Activated CD8-positive, alpha-beta memory T cell treated with anti-CD3 and anti-CD28 coated beads, Interleukin-2, amount 50 U/mL, for 48 hours (primary cell): ENCODE measurements at regions not wholly inside any gene's neighbourhood (a gene's known extent, or its start where the extent isn't known, plus 50 kb on each side); places are given as distances from the start of the nearest gene placed in this dataset.
"Not testable (repeated sequence)": the region's sequence is repeated elsewhere in the genome, so short reads cannot be mapped to it uniquely, and the experiment has no call there.

Source experiments
- DNase-seq: peaks from one replicate; pipeline ENCODE4 v3.0.0-alpha.2; 2020

DNA sequence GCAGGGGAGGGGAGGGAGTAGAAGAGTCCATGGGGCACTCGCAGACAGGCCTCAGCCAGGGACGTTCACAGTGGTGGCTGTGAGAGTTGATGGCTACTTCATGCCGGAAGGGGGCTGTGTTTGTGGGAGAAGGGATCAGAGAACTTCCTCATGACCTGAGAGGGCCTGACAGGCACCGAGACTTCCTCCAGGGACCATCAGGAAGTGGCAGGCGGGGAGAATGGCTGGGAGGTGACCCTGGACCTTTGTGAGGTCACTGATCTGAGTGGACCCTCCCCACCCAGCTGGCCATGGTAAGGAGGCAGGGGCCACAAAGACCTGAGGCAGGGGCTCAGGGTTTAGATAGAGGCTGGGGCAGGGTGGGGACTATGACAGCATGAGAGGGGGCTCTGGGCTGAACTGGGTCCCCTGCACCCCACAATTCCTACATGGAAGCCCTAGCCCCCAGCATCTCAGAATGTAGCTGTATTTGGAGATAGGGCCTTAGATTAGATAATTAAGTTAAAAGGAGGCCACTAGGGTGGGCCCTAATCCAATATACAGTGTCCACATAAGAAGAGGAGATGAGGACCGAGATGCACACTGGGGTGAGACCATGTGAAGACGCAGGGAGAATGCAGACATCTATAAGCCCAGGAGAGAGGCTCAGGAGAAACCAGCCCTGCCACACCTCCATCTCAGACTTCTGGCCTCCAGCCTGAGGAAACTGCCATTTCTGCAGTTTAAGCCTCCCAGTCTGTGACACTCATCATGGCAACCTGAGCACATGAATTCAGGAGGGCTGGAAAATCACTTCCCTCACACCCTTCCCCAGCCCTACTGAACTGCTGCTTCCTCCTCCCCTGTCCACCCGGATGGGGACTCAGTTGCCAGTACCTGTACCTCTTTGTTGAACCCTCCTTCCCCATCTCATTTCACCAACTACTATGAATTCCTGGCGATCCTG, 273.9 kb upstream of the ZNF32 start:
- no peak for DNase-seq

DNA sequence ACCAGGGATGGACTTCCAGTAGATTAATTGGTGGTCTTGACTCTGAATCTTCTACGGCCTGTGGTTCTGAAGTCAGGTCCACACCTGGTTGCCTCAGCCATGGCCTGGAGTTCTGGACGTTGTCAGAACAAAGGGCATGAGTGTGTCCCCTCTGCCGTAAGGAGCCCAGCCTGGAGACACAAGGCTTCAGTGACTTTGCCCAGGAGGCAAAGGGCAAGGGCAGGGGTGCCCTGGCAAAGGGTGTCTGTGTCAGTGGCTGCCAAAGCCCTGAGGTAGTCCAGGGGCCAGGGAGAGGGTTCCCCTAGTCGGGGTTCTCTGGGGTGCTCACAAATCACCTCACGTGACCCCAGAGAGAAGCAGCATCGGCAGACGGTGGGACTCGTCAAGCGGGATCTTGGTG, 273.2 kb upstream of the ZNF32 start:
- no peak for DNase-seq

GRCh38 chr10:43921478-43921877, 272.8 kb upstream of the ZNF32 start:
- no peak for DNase-seq

- DNase-seq: not testable (repeated sequence)
Observed at GRCh38 chr10:43920236-43920758, 271.6 kb upstream of the ZNF32 start.

GRCh38 chr10:43913676-43914235, 265.1 kb upstream of the ZNF32 start:
- no peak for DNase-seq

GRCh38 chr10:43912469-43912868, 263.8 kb upstream of the ZNF32 start:
- no peak for DNase-seq

- no peak for DNase-seq
Observed at GRCh38 chr10:43906490-43906889, 257.8 kb upstream of the ZNF32 start.

DNA sequence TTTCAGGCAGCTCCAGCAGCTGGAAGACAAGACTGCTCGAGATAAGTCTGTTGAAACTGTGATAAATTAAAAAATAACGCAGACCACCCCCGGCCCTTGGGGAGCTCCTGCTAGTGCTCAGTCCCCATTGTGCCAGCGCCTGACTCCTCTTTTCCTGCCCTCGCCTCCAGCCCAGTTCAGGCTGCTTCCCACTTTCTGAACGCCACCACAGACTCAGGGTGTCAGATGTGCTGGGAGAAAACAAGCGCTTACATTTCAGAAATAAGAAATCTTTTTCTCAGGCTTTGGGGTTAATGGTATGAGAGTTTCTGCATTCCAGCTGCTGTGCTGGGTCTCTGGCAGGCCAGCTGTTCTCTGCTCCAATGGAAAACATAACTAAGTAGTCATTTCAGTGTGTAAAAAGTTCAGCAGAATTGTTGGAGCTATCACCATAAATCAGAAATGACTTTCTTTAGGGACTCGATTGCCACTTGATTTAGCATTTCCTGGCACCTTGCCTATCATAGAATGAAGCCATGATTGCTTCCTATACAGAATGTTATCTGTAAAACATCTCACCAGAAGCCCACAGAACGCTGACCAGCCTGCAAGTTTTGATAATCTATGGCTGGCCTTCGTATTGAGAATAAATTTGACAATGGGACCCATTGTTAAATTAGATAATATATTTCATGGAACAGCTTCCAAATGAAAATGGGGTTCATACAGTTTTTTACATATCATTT, 257.0 kb upstream of the ZNF32 start:
- DNase-seq: no peak

DNA sequence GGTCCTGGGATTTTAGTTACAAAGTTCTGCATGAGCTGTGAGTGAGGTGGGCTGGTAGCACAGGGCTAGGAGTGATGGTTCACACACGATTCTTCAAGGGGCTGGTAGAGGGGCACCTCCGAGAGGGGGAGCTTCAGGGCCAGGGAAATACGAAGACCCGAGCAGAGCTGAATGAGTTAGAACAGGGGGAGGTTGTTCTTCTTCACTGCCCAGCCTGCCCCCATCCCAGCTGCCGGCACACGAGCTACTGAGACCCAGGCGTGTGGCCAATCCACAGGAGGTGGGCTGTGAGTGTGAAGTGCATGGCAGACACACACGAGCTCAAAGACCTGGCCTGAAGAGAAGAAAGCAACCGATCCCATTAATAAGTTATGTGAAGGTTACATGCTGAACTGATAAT, 256.2 kb upstream of the ZNF32 start:
- DNase-seq: no peak

DNA sequence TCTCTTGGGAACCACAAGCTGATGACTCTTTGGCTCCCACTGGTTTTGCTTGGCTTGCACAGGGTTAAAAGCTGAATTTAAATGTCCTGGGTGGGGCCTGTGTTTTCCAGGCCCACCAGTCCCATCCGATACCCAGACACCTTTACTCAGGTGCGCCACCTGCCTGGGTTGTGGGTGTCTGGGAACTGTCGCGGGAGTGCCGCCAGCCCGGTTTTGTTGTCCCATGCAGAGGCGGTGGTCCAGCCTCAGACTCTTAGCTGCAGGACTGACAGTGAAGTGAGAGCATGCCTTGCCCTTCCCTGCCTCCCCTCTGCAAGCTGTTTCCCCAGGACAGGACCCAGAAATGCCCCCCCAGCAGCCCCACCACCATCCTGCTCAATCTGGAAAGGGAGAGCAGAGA, 255.6 kb upstream of the ZNF32 start:
- no peak for DNase-seq

DNA sequence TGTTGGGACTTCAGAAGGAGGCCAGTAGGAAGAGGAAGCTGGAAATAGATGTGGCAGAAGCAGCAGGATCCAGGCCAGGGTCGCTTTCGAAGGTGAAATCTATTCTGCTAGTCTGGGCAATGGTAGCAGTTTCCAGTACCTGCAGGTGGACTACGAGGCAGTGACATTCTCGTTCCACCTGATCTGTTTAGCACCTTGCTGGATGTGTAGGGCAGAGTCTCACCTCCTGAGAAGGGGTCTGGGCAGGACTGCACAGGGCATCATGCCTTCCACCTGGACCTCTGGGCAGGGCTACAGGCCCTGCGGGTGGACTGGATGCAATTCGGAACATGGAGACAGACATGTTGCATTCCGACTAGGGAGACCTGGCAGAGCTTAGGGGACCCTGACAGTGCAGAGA, 254.8 kb upstream of the ZNF32 start:
- no peak for DNase-seq

GRCh38 chr10:43902842-43903241, 254.2 kb upstream of the ZNF32 start:
- no peak for DNase-seq

- DNase-seq: no peak
Observed at GRCh38 chr10:43901744-43902504, 253.2 kb upstream of the ZNF32 start.

GRCh38 chr10:43901302-43901701, 252.6 kb upstream of the ZNF32 start:
- DNase-seq: no peak

DNA sequence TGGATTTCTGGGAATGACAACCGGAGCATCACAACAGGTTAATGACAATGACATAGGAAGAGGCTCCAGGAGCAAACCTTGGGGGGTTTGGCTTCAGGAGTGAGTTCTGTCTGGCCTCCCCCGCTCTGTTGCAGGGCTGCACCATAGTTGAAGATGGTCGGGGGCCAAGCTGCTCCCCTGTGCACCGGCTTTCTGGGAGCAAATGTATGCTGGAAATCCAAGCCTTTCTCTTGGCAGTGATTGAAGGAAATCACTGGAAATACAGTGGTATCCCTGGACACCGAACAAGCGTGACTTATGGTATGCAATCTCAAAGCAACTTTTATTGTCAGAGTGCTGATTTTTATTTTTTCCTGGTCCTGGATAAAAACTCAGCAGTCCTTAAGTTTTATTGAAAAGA, 251.9 kb upstream of the ZNF32 start:
- DNase-seq: no peak

GRCh38 chr10:43899224-43899959, 250.7 kb upstream of the ZNF32 start:
- DNase-seq: no peak

DNA sequence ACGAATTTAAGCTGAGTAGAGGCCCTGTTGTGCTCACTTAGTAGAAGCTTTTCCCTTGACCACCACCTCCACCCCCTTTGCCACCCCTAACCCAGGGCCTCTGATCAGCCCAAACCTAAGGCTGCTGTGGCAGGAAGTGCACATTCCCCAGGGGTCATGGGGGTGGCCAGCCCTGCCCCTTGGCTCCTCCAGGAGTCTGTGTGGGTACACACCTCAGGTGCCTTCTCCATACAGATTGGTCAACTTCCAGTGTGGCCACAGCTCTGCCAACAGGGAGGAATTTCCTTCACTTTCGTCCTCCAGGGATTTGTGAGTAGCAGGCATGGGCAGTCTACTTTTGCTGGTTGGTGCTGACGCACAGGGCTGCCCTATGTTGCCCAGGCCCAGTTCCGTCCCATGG, 249.9 kb upstream of the ZNF32 start:
- no peak for DNase-seq

DNA sequence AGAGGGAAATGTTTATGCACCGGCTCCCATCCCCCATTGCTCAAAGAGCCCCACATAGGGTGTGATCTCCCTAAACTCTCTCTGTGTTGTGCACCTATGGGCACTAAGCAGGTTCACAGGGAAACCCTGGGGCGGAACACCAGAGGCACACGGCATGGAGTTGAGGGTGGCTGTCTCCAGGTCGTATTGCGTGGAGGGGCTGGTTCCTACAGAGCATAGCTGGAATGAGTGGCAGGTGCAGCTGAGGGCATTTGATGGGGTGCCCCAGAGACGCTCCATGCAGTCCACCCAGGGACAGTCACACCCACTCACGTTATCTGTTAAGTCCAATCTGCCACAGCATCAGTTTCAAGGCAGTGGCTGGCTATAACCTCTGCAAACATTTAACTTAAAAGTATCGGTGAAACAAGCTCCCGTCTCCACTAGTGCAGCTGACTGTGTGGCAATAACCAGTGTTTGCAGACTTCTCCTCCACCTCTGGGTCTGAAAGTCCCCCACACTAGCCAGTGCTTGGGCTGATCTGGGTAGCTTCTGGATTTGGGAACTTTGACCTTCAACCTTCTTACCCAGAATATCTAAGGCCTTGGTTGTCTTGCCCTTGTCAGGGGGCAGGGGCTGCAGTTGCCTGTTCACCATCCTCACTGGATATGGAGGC, 249.2 kb upstream of the ZNF32 start:
- no peak for DNase-seq

DNA sequence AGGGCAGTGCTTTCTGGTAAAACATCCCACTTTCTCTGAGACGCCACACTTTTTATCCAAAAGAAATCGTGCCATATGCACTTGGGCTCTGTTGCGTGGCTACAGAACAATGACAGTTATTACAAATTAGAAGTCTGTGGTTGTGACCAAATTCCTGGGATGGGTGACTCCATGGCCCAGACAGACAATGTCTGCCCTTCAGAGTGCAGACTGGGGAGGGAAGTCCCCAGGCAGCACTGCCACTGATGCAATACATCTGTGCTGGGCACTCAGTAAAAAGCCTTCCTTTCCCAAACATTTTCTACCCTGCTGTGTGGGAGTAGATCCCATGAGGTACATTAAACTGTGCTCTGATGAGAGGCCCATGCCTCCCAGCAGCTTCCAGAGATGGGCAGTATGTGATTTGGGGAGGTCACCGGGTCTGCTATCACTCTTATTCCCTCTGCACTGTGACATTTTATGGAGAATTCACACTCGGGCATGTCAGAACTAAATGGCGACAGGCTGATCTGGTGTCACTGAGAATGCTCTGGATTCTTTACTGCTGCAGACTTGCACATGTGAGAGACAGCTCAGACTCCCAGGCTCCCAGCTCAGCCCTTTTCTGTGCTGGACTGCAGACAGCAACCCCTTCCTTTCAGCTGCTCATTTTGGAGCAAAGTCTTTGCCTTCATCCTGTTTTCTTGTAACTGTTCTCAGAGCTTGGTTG, 243.5 kb upstream of the ZNF32 start:
- no peak for DNase-seq

GRCh38 chr10:43891241-43891640, 242.6 kb upstream of the ZNF32 start:
- DNase-seq: no peak

DNA sequence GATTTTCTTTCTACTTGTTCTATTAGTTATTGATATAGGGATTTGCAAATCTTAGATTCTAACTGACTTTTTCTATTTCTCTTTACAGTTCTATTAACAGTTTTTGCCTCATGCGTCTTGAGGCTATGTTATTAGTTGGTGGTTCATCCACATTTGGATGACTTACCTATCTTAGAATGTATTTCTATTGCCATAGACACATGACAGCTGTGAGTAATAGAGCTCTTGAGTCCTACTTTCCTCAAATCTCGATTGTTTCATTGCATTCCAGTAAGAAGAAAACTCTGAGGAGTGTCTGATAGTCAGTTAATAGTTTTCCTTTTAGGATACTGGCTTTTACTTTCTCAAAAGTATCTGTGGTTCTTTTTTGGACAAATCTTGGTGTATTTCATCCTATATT, 241.4 kb upstream of the ZNF32 start:
- DNase-seq: no peak
